ENCODE measurements at regions not wholly inside any gene's neighbourhood (a gene's known extent, or its start where the extent isn't known, plus 50 kb on each side); places are given as distances from the start of the nearest gene placed in this dataset.

DNA sequence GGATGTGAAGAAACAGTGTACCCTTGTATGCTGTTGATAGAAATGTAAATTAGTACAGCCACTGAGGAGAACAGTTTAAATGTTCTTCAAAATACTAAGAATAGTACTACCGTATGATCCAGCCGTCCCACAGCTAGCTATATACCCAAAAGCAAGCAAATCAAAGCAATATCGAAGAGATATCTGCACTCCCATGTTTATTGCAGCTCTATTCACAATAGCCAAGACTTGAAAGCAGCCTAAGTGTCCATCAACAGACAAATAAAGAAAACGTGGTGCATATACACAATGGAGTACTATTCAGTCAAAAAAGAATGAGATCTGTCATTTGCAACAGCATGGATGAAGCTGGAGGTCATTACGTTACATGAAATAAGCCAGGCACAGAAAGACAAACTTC is 88.5 kb upstream of the SLC38A4 start:
- H3K27ac ChIP-seq: no peak overlapping the region
- intact Hi-C loops (cut with DNase I): no loop called here

DNA sequence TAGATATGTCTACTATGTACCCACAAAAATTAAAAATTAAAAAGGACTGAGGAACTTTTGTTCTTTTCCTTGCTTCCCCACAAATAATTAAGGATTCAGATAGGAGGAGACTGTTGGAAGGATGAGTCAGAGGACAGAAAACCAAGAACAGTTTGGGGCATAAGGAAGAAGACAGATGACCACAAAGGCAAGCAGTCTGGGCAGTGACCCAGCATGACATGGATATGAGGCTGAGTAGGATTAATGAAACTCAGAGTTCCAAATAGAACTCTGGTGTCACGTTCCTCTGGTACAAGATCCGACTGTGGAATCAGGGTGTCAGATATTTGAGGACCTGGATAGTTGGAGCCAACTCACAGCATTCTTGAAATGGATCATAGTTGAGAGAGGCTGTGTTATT is 89.3 kb upstream of the SLC38A4 start:
- H3K4me3 ChIP-seq: no peak overlapping the region
- TF ChIP-seq, protein P1, sequence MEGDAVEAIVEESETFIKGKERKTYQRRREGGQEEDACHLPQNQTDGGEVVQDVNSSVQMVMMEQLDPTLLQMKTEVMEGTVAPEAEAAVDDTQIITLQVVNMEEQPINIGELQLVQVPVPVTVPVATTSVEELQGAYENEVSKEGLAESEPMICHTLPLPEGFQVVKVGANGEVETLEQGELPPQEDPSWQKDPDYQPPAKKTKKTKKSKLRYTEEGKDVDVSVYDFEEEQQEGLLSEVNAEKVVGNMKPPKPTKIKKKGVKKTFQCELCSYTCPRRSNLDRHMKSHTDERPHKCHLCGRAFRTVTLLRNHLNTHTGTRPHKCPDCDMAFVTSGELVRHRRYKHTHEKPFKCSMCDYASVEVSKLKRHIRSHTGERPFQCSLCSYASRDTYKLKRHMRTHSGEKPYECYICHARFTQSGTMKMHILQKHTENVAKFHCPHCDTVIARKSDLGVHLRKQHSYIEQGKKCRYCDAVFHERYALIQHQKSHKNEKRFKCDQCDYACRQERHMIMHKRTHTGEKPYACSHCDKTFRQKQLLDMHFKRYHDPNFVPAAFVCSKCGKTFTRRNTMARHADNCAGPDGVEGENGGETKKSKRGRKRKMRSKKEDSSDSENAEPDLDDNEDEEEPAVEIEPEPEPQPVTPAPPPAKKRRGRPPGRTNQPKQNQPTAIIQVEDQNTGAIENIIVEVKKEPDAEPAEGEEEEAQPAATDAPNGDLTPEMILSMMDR (IDR thresholded peaks at IDR 0.05): no peak
- no peak for TF ChIP-seq POLR2A (IDR thresholded peaks at IDR 0.05)
- peaks cover 0 to 23% (median 0%) of the 10 kb centered on the region in 12 donors for H3K9me3 ChIP-seq
- H3K36me3 ChIP-seq: no peaks in the 10 kb centered on the region
- ATAC-seq (peak in 3 of 4 donors; percentile 57 to 79 (median 71)), DNase-seq (peak in 2 of 5 donors; percentile 35 to 50)
- no peaks in the 10 kb centered on the region for H3K27me3 ChIP-seq
- no peak overlapping the region for H3K27ac ChIP-seq
- 42 to 58% (median 47%) methylated on average over 2 of the region's 2 CpGs for WGBS, 4 donors
- intact Hi-C loops (cut with DNase I): loop anchor here in 2 of 10 donors (1.0 kb wide), 1 partner anchor 19 kb away; no protein-coding TSS in a partner anchor
- H3K4me1 ChIP-seq: peaks cover 0 to 4% (median 0%) of the 10 kb centered on the region in 12 donors

More for the DNA sequence above, 88.5 kb upstream of the SLC38A4 start:
- Histone ChIP-seq H3K4me1 (peaks cover 0 to under 1% (median 0%) of the 10 kb centered on the region in 12 donors), H3K9me3 (peaks cover 0 to 30% (median 0%) of the 10 kb centered on the region in 12 donors), H3K36me3 (no peaks in the 10 kb centered on the region), H3K4me3 (no peak overlapping the region), H3K27me3 (no peaks in the 10 kb centered on the region)
- TF ChIP-seq, protein P1 (IDR thresholded peaks at IDR 0.05): no peak
- TF ChIP-seq POLR2A (IDR thresholded peaks at IDR 0.05): no peak
- no peak for DNase-seq
- no peak for ATAC-seq
- 75 to 80% (median 78%) methylated on average over 5 of the region's 5 CpGs for WGBS, 4 donors

DNA sequence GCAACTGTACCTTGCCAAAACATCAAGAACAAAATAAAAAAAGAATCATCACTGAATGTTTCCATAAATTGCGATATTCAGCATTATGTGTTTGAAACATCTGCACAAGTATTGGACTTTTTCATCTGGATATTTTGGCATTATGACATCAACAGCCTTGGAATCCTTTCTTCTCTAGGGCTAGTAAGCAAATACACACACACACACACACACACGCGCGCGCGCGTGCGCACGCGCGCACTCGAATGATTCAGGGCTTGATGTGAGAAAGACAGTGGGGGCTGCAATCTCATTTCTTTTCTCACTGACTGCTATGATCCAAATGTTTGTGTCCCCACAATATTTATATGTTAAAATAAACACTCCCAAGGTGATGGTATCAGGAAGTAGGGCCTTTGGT is 90.0 kb upstream of the SLC38A4 start:
- Histone ChIP-seq H3K36me3 (no peaks in the 10 kb centered on the region), H3K4me3 (no peak overlapping the region), H3K4me1 (peaks cover 0 to 4% (median 0%) of the 10 kb centered on the region in 12 donors), H3K27ac (no peak overlapping the region), H3K9me3 (peaks cover 0 to 18% (median 0%) of the 10 kb centered on the region in 12 donors), H3K27me3 (no peaks in the 10 kb centered on the region)
- WGBS, 4 donors: 44 to 93% (median 86%) methylated on average over 12 of the region's 12 CpGs
- DNase-seq (no peak), ATAC-seq (no peak)
- TF ChIP-seq POLR2A (IDR thresholded peaks at IDR 0.05): no peak
- TF ChIP-seq, protein P1 (IDR thresholded peaks at IDR 0.05): no peak
- intact Hi-C loops (cut with DNase I): loop anchor here in 2 of 10 donors (1.0 kb wide), 1 partner anchor 20 kb away; no protein-coding TSS in a partner anchor

DNA sequence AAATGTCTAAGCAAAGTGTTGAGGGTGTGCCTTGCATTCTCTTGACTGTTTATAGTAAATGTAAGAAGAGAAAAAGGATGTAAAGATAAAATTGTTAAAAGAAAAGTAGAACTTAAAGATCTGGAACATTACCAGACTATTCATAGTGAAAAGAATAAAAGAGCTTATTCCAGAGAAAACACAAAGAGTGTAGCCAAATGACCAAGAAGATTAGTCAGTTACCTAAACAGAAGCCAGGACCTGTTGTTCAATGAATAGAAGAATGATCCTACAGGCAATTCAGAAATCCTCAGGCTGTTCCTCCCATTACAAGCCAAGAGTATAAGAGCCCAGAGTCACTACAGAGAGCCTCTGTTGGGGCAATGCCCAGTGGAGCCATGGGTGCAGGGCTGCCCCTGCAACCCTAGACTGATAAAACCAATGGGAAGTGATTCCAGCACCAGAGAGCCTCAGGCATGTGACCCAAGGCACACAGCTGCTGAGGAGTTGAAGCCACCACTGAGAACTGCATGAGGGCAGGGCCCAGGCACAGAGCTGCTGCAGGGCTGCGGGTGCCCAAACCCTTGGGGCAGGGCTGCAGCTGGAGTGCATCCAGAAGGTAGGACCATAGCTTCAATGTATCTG is 91.1 kb upstream of the SLC38A4 start:
- intact Hi-C loops (cut with DNase I): no loop called here
- no peak overlapping the region for H3K27ac ChIP-seq
- no peaks in the 10 kb centered on the region for H3K36me3 ChIP-seq
- ATAC-seq (peak in 2 of 4 donors; percentile 20 to 68), DNase-seq (peak in 1 of 5 donors; percentile 49)
- H3K27me3 ChIP-seq: no peaks in the 10 kb centered on the region
- TF ChIP-seq, protein P1 (IDR thresholded peaks at IDR 0.05): no peak
- no peak for TF ChIP-seq POLR2A (IDR thresholded peaks at IDR 0.05)
- peaks cover 0 to 4% (median 0%) of the 10 kb centered on the region in 12 donors for H3K4me1 ChIP-seq
- peaks cover 0 to 15% (median 0%) of the 10 kb centered on the region in 12 donors for H3K9me3 ChIP-seq
- 83 to 100% (median 92%) methylated on average over 1 of the region's 1 CpG for WGBS, 4 donors
- H3K4me3 ChIP-seq: no peak overlapping the region

All from heart left ventricle (tissue), 16 donors.